HepG2 (cell line): ENCODE measurements at regions not wholly inside any gene's neighbourhood (a gene's known extent, or its start where the extent isn't known, plus 50 kb on each side); places are given as distances from the start of the nearest gene placed in this dataset.

ENCODE experiments used
- ATAC-seq: fragments of 200-7000 bp; cut with Tn5 transposase; 3 replicates; pipeline ENCODE4 v1.9.1; 2020; ENCODE audit warnings: mild to moderate bottlenecking, moderate library complexity
- BruUV-seq: library from RNA; stranded (reverse); fragments of 400-500 nt; replicated peaks from 2 replicates; lab custom pipeline; 2021; lab: Mats Ljungman, UMichigan
- CTCF ChIA-PET: fragments of 300-600 bp; formaldehyde crosslinking; extraction: SDS; loops from one replicate; lab custom pipeline; 2021; ENCODE audit warnings: low total read pairs, inconsistent platforms, low intra/inter-chr PET ratio; lab: Yijun Ruan, JAX
- POLR2A ChIA-PET: fragments of 350-600 bp; sonication (Branson Sonifier 250); formaldehyde crosslinking; loops from one replicate; lab custom pipeline; 2020; ENCODE audit warnings: antibody characterized with exemption, inconsistent platforms; lab: Yijun Ruan, JAX
- DNase-seq: peaks from one replicate; pipeline ENCODE4 v3.0.0-alpha.2; 2015; ENCODE audit warnings: low spot score
- FAIRE-seq: peaks from 3 replicates; lab custom pipeline; 2011; peaks lifted over from hg19 to GRCh38; lab: Jason Lieb, UNC
- H2AFZ ChIP-seq: one replicate; pipeline ENCODE4 v1.6.1; 2011; ENCODE audit warnings: low read length, inconsistent platforms
- H3K27ac ChIP-seq: fragments of 300-600 bp; 3 replicates; pipeline ENCODE4 v1.8.0; 2011; ENCODE audit warnings: mixed run types, mild to moderate bottlenecking, mixed read lengths, low read length, inconsistent platforms; ENCODE audit not compliant: insufficient read depth; ENCODE audit errors: extremely low read length
- H3K27me3 ChIP-seq, 2 experiments: fragments of 200-600 bp in 1 of 2; 2 replicates in 1 of 2; 3 replicates in 1 of 2; pipeline versions ENCODE4 v1.6.0 to v1.8.0; 2011; ENCODE audit warnings: low read length in 2 of 2, mild to moderate bottlenecking in 2 of 2, moderate library complexity in 2 of 2, inconsistent platforms in 1 of 2; ENCODE audit not compliant: insufficient read depth in 2 of 2, control insufficient read depth in 1 of 2
- H3K36me3 ChIP-seq, 2 experiments: fragments of 200-600 bp in 1 of 2; replicated peaks in 1 of 2; 2 replicates in 1 of 2; 3 replicates in 1 of 2; pipeline versions ENCODE4 v1.5.1 to v1.8.0; 2011; ENCODE audit warnings: low read length in 2 of 2, inconsistent platforms in 1 of 2; ENCODE audit not compliant: insufficient read depth in 2 of 2, control insufficient read depth in 1 of 2
- H3K4me1 ChIP-seq: 2 replicates; pipeline ENCODE4 v1.5.1; 2012; ENCODE audit warnings: low read length, inconsistent platforms; ENCODE audit not compliant: insufficient read depth
- H3K4me2 ChIP-seq: 2 replicates; pipeline ENCODE4 v1.6.0; 2011; ENCODE audit warnings: low read depth, low read length, inconsistent platforms
- H3K4me3 ChIP-seq, 3 experiments: fragments of 200-600 bp in 1 of 3; sonication (generic), shearing (Covaris generic) in 1 of 3; replicated peaks in 1 of 3; 2 replicates each; pipeline ENCODE4 v1.5.1; 2011 to 2016; ENCODE audit warnings: low read length in 3 of 3, inconsistent platforms in 2 of 3, low read depth in 2 of 3, mild to moderate bottlenecking in 2 of 3, control low read depth in 1 of 3, mixed read lengths in 1 of 3; ENCODE audit not compliant: insufficient read depth in 1 of 3
- H3K79me2 ChIP-seq: one replicate; pipeline ENCODE4 v1.6.1; 2011; ENCODE audit warnings: low read length, inconsistent platforms; ENCODE audit not compliant: insufficient read depth
- H3K9ac ChIP-seq: 2 replicates; pipeline ENCODE4 v1.6.0; 2011; ENCODE audit warnings: mild to moderate bottlenecking, low read depth, low read length, inconsistent platforms; ENCODE audit not compliant: insufficient read depth
- H3K9me3 ChIP-seq: 2 replicates; pipeline ENCODE4 v1.5.1; 2012; ENCODE audit warnings: mild to moderate bottlenecking, low read length
- H4K20me1 ChIP-seq: 2 replicates; pipeline ENCODE4 v1.6.0; 2011; ENCODE audit warnings: inconsistent platforms, mild to moderate bottlenecking, low read length, moderate library complexity; ENCODE audit not compliant: insufficient read depth
- ARNT2 ChIP-seq: sonication (generic); formaldehyde crosslinking; IDR thresholded peaks from 2 replicates; pipeline ENCODE4 v1.8.0; 2022; ENCODE audit warnings: mild to moderate bottlenecking, low read depth, missing genetic modification reagents, moderate library complexity
- FLYWCH1 ChIP-seq: sonication (generic); formaldehyde crosslinking; IDR thresholded peaks from 2 replicates; pipeline ENCODE4 v1.8.1; 2023; ENCODE audit warnings: mild to moderate bottlenecking, missing genetic modification reagents
- HMGA1 ChIP-seq: sonication (generic); formaldehyde crosslinking; conservative IDR thresholded peaks from 2 replicates; pipeline ENCODE4 v1.4.0; 2020; ENCODE audit warnings: missing genetic modification reagents
- ISX ChIP-seq: sonication (generic); formaldehyde crosslinking; conservative IDR thresholded peaks from 2 replicates; pipeline ENCODE4 v1.5.0; 2020; ENCODE audit warnings: missing genetic modification reagents
- TMF1 ChIP-seq: sonication (generic); formaldehyde crosslinking; IDR thresholded peaks from 2 replicates; pipeline ENCODE4 v1.8.1; 2022; ENCODE audit warnings: low read depth, missing genetic modification reagents
- ZNF678 ChIP-seq: sonication (generic); formaldehyde crosslinking; IDR thresholded peaks from 2 replicates; pipeline ENCODE4 v1.4.0; 2020; ENCODE audit warnings: mild to moderate bottlenecking, missing genetic modification reagents
- ZNF7 ChIP-seq: IDR thresholded peaks from 2 replicates; pipeline ENCODE4 v1.6.1; 2016; ENCODE audit warnings: missing biosample characterization, missing genetic modification reagents
- WGBS: methylation state at CpG from one replicate; pipeline ENCODE4 v1.1.6; 2017; ENCODE audit warnings: low lambda C conversion rate; 5-methylcytosine and 5-hydroxymethylcytosine counted together
- in situ Hi-C: cut with HindIII; loops from 2 replicates; pipeline ENCODE4 v1.10.0; 2017; ENCODE audit warnings: low pct_unique_long_range_greater_than_20kb; ENCODE audit not compliant: extremely low pct_ligation_motif_present
- intact Hi-C: fragments of 100-400 bp; cut with micrococcal nuclease; formaldehyde crosslinking; loops from one replicate; pipeline ENCODE4 v1.10.0; 2022; ENCODE audit not compliant: unreplicated experiment
- TF ChIP-seq, protein P1 (sequence below): sonication (generic); formaldehyde crosslinking; IDR thresholded peaks from 2 replicates; pipeline ENCODE4 v1.4.0; 2020; ENCODE audit warnings: missing genetic modification reagents
- TF ChIP-seq, protein P2 (sequence below): sonication (generic); formaldehyde crosslinking; conservative IDR thresholded peaks from 2 replicates; pipeline ENCODE4 v1.4.0; 2020; ENCODE audit warnings: missing genetic modification reagents

DNA sequence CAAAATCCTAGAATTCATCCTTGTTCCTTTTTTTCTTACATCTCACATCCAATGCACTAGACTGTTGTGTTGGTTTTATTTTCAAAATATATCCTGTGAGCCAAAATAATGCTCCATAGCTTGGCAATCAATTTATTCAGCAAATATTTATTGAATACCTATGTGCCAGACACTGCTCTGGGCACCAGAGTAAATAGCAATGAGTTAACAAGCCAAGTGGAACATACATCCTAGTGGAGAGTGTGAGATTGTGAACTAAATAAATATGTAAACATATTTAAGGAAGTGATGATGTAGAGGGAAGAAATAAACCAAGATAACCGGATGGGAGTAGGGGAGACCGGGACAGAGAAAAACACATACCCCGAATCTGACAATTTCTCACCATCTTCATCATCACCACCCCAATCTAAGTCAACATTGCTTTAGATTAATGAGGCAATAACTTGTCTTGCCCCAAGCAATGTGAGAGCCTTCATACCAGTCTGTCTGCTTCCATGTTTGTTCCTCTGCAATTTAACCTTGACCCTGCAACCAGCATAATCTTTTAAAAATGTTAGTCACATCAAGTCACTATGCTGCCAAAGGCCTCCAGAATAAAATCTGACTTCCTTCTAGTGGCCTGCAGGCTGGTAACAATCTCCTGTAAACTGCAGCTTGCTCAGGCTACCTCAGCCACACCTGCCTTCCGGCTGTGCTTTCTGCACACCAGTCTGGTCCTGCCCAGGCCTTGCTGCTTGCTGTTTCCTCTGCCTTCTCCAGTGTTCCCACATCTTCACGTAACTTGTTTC, 199.2 kb downstream of the DLEU7 start (continued):
- TF ChIP-seq, protein P1, sequence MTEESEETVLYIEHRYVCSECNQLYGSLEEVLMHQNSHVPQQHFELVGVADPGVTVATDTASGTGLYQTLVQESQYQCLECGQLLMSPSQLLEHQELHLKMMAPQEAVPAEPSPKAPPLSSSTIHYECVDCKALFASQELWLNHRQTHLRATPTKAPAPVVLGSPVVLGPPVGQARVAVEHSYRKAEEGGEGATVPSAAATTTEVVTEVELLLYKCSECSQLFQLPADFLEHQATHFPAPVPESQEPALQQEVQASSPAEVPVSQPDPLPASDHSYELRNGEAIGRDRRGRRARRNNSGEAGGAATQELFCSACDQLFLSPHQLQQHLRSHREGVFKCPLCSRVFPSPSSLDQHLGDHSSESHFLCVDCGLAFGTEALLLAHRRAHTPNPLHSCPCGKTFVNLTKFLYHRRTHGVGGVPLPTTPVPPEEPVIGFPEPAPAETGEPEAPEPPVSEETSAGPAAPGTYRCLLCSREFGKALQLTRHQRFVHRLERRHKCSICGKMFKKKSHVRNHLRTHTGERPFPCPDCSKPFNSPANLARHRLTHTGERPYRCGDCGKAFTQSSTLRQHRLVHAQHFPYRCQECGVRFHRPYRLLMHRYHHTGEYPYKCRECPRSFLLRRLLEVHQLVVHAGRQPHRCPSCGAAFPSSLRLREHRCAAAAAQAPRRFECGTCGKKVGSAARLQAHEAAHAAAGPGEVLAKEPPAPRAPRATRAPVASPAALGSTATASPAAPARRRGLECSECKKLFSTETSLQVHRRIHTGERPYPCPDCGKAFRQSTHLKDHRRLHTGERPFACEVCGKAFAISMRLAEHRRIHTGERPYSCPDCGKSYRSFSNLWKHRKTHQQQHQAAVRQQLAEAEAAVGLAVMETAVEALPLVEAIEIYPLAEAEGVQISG = no peak
- no peak for TF ChIP-seq ZNF678 (CRISPR knock-in tag)

DNA sequence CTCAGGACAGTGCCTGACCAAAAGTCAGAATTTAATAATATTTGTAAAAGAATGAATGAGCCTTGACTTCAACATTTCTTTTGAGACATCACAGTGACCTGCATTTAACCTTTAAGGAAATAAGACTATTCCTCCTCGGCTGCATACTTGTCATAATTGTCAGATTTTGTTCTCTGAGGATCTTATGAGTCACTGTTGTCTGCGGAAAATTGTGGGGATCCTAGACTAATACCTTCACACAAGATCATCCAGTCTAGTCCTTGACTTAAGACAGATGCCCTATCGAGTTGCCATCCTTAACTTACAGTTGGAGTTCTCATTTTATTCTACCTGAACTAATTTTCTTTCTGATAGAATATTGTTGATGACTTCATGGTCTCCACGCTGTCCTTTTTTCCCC, 198.4 kb downstream of the DLEU7 start:
- Histone ChIP-seq H3K27me3 (no peaks in the 10 kb centered on the region), H3K79me2 (no peaks in the 10 kb centered on the region), H3K4me3 (no peak overlapping the region), H2AFZ (no peak overlapping the region), H4K20me1 (no peaks in the 10 kb centered on the region), H3K36me3 (no peaks in the 10 kb centered on the region), H3K9me3 (no peaks in the 10 kb centered on the region), H3K4me2 (no peak overlapping the region), H3K9ac (no peak overlapping the region), H3K4me1 (no peaks in the 10 kb centered on the region), H3K27ac (no peak overlapping the region)
- in situ Hi-C loops = no loop called here
- no TSS peak for BruUV-seq
- ATAC-seq (no peak), DNase-seq (no peak), FAIRE-seq (no peak)
- CTCF ChIA-PET = no interaction called here
- whole genome bisulfite sequencing = 90% methylated on average over 4 of the region's 4 CpGs
- POLR2A ChIA-PET = no interaction called here
- TF ChIP-seq ARNT2 (CRISPR knock-in tag) (no peak), HMGA1 (CRISPR knock-in tag) (no peak), ISX (CRISPR knock-in tag) (no peak), ZNF7 (no peak), FLYWCH1 (CRISPR knock-in tag) (no peak), TMF1 (CRISPR knock-in tag) (no peak)
- TF ChIP-seq, protein P2, sequence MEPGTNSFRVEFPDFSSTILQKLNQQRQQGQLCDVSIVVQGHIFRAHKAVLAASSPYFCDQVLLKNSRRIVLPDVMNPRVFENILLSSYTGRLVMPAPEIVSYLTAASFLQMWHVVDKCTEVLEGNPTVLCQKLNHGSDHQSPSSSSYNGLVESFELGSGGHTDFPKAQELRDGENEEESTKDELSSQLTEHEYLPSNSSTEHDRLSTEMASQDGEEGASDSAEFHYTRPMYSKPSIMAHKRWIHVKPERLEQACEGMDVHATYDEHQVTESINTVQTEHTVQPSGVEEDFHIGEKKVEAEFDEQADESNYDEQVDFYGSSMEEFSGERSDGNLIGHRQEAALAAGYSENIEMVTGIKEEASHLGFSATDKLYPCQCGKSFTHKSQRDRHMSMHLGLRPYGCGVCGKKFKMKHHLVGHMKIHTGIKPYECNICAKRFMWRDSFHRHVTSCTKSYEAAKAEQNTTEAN (CRISPR knock-in tag) = no peak
- intact Hi-C loops = no loop called here
